GM18867 (cell line): ENCODE measurements at regions not wholly inside any gene's neighbourhood (a gene's known extent, or its start where the extent isn't known, plus 50 kb on each side); places are given as distances from the start of the nearest gene placed in this dataset.

Experiments used
- ATAC-seq: cut with Tn5 transposase; IDR thresholded peaks from one replicate; pipeline ENCODE4 v1.9.1; 2021; ENCODE audit warnings: mild to moderate bottlenecking, moderate library complexity; ENCODE audit not compliant: unreplicated experiment

GRCh38 chr4:140281828-140282552, 91.5 kb upstream of the SCOC start:
- ATAC-seq = no peak

DNA sequence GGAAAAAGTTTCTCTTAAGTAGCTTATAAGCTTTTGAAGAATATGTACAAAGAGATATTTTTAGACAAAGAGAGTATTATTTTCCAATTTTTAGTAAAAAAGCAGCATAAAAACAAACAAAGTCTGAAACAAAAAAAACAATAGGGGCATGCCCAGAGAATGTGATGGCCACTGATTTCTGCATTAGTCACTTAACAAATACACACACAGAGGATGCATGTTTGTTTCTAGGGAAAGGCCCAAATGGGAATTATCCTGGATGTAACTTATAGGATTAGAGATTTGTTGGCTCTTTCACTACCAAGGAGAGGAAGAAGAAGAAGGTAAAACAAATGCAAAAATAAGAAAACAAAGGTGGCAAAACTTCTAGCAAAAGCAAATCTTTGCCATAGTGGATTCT, 95.9 kb upstream of the SCOC start:
- ATAC-seq = no peak

GRCh38 chr4:140271553-140271952, 101.9 kb upstream of the SCOC start:
- ATAC-seq = no peak

DNA sequence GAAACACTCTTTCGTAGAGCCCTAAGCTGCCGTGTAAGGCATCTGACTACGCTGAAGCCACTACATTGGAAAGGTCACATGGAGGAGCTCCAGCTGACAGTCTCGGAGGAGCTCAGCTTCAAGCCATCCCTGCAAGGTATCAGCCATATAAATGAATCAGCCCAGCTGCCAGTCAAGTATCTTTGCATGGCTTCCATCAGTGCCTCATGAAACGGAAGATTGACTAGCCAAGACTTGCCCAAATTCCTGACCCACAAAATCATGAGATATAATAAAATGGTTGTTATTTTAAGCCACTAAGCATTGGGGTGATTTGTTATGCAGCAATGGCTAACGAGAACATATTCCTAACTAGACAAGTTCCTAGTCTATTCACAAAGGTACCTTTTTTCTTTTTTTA, 104.1 kb upstream of the SCOC start:
- no peak for ATAC-seq

GRCh38 chr4:140268186-140268841, 105.1 kb upstream of the SCOC start:
- no peak for ATAC-seq

- no peak for ATAC-seq
Measured at GRCh38 chr4:140267576-140267975, 105.9 kb upstream of the SCOC start.

GRCh38 chr4:140266958-140267568, 106.4 kb upstream of the SCOC start:
- no peak for ATAC-seq

GRCh38 chr4:140260227-140260626, 106.2 kb upstream of the MAML3 start:
- no peak for ATAC-seq

DNA sequence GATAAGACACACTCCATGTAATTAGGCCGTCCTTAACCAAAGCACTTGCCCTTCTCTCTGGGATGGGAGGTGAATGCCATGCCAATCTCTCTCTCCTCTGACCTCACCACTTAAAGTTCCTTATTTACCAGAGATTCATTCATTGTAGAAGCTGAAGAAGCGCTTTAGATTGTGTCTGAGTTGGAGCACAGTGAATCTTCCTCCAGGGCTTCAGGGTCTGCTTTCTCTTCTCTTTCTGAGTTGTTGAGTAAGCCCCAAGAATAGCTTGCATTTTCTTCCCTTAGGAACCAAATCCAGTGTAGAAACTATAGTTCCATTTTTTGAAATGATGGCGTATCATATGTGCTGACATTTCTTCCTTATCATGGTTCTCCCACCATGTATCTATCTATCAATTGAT, 104.5 kb upstream of the MAML3 start:
- ATAC-seq = no peak

GRCh38 chr4:140257461-140258305, 103.7 kb upstream of the MAML3 start:
- no peak for ATAC-seq

GRCh38 chr4:140256941-140257340, 103.0 kb upstream of the MAML3 start:
- no peak for ATAC-seq

DNA sequence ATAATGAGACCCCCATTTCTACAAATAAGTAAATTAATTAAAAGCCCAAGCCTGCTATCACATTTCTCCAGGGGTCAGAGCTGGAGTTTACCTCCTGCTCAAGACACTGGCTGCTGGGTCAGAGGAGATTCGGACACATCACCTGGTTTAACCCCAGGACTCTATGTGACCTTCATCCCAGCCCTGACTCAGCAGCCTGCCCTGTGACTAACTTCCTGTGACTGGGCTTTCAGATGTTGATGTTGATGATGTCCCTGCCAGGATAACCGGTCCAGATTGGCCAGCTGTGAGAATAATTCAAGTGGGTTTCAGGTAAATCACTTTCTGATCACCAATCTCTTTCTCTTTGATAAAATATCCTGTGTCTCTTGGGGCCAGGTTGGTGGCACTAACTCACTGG, 102.4 kb upstream of the MAML3 start:
- ATAC-seq = no peak

DNA sequence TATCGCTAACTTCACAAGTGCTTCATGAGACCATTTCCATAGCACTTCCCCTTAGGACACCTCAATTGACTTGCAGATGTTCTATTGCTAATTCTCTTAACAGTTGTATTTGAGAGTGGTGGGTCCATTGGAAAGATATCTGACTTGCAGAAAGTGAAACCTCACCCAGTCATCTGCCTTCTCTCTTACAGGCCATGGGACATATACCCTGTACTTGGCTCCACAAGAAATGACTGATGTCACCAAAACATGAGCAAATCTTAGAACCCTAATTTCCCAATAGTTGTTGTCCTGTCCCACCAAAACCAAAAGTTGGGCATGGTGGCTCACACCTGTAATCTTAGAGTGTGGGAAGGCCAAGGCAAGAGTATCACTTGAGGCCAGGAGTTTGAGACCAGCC, 101.9 kb upstream of the MAML3 start:
- ATAC-seq = no peak

GRCh38 chr4:140255467-140255866, 101.5 kb upstream of the MAML3 start:
- no peak for ATAC-seq

DNA sequence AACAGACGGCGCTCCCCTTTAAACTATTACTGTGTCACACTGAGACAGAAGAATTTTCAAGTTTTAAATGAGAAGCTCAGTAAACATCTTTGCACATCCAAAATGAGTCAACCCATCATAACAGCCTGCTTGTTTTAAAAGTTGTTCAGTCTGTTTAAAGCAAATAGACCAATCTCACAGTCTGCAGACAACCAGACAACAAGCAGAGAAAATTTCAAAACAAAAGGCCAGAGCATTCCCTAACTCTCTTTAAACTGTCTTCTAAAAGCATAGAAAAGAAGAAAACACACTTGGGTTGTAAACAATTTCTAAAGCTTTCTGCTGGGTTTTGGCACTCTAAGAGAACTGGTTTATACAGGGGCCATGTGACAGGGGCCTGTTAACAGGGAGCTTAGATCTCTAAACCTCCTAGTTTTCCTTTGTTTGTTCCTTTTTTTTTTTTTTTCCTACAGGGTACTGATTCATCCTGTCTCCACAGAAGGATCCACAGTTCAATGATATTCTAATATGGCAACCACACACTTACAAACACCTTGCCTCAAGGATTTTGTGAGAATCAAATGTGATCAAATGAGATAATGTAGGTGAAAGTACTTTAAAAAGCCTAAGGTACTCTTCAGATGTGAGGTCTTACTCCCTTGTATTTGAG, 100.8 kb upstream of the MAML3 start:
- ATAC-seq = no peak

DNA sequence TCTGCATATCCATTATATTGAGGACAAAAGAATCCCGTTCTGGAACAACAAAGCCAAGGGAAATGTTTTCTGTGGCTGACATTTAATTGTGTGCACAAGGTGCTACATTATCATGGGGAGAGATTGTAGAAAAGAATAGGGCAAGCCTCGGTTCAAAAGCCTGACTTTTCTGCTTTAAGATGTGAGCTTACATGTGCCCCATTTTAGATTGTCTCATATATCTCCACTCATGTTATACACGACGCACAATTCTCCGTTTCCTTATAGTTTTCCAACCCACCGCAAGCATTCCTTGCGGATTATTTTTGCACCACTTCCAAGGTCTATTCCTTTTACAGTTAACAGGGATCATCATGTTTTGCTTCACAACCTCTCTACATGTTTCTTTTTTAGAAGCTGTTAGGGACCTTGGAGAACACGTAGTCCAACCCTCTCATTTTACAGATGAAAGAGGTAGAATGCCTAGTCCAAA, 99.6 kb upstream of the MAML3 start:
- ATAC-seq = no peak

DNA sequence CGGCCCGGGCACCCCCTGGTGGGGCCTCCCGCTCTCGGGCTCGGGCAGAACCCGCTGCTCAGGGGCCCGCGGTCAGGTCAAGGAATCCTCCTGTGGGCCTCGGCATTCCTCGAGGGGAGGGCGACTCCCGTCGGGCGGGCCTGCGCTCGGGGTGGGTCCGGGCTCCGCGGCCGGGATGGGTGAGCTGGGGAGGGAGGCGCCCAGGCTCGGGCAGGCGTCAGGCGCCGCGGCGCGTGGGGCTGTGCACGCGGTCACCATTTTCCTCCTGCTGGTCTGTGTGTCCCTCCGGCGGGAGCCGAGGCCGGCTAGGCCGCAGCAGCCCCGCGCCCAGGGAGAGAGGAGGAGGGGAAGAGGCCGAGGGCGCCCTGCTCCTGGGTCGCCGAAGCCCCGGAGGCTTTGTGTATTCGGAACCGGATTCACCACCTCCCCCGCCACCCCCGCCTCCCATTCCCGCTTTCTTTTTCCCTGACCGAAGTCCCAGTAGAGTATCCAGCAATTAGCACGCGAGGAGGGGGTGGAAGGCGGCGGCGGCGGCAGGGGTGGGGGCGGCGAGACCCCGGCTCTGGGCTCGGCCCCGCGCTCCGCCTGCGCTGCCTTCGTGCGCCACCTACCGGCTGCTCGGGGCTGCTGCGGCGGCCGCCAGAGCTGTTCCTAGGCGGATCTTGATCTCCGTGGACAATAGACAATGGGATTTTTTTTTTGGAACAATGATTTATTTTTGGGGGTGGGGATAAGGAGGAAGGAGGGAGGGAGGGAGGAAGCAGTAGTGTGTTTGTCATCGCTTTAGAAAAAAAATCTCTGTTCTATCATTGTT, 99.0 kb upstream of the MAML3 start:
- ATAC-seq = peak; percentile 61

DNA sequence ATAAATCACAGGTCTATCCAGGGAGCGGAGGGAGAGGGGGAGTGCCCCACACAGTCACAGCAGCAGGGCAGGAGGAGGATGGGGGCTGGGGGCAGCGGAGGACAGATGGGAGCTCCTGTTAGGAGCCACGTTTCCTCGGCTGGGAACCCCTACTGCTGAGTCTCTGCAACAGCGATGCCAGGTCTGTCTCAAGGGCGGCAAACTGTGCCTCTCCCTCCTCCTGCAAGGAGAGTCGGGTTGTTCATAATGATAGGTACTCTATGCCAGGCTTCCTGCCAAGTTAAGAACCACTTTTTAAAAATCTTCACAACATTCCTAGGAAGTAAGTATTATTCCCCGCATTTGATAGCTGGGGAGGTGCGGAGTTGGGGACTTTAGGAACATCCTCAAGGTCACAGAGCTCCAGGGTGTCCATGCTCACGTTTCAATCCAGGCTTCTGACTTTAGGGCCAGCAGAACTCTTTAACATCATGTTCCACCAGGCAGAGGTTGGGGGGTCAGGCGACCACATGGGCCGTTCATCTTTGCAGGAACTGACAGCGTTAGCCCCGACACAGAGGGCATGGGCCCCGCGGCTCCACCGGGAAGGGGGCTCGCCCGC, 98.3 kb upstream of the MAML3 start:
- ATAC-seq = no peak

GRCh38 chr4:140251571-140251970, 97.6 kb upstream of the MAML3 start:
- ATAC-seq = no peak
